GF-D8 (cell line): ENCODE measurements at regions not wholly inside any gene's neighbourhood (a gene's known extent, or its start where the extent isn't known, plus 50 kb on each side); places are given as distances from the start of the nearest gene placed in this dataset.
"Not testable (repeated sequence)": the region's sequence is repeated elsewhere in the genome, so short reads cannot be mapped to it uniquely, and the experiment has no call there.

Experiments used
- DNase-seq: peaks from one replicate; lab custom pipeline; 2025; lab: John Stamatoyannopoulos, UW

GRCh38 chr6:47180633-47181032, 129.1 kb downstream of the TNFRSF21 start:
- no peak for DNase-seq

- DNase-seq: no peak
These were observed 130.4 kb downstream of the TNFRSF21 start for GRCh38 chr6:47179286-47179685.

GRCh38 chr6:47175656-47176055, 133.5 kb upstream of the ADGRF1 start:
- DNase-seq: no peak

DNA sequence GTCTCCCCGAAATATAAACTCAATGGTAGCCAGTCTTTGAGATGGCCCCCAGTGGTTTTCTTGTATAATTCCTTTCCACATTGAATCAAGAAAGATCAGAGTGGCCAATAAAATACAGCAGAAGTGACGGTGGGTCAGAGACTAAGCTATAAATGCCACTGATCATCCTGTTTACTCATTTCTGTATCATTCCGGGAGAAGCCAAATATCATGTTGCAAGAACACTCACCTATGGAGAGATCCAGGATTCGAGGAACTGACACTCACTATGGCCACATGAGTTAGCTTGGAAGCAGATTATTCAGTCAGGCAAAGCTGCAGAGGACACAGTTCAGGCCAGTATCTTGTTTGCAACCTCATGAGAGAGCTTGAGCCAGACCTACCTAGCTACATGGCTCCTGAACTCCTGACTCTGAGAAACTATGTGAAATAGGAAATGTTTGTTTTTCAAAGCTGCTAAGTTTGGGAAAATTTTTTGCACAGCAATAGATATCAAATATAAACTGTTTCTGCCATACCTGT, 132.4 kb upstream of the ADGRF1 start:
- DNase-seq: no peak

- DNase-seq: not testable (repeated sequence)
These were observed 131.9 kb upstream of the ADGRF1 start for GRCh38 chr6:47174063-47174462.

DNA sequence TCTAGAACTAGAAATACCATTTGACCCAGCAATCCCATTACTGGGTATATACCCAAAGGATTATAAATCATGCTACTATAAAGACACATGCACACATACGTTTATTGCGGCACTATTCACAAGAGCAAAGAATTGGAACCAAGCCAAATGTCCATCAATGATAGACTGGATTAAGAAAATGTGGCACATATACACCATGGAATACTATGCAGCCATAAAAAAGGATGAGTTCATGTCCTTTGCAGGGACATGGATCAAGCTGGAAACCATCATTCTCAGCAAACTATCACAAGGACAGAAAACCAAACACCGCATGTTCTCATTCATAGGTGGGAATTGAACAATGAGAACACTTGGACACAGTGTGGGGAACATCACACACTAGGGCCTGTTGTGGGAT, 131.0 kb upstream of the ADGRF1 start:
- DNase-seq: not testable (repeated sequence)

GRCh38 chr6:47170617-47170947, 128.4 kb upstream of the ADGRF1 start:
- DNase-seq: no peak

GRCh38 chr6:47169785-47170616, 127.9 kb upstream of the ADGRF1 start:
- DNase-seq: no peak

DNA sequence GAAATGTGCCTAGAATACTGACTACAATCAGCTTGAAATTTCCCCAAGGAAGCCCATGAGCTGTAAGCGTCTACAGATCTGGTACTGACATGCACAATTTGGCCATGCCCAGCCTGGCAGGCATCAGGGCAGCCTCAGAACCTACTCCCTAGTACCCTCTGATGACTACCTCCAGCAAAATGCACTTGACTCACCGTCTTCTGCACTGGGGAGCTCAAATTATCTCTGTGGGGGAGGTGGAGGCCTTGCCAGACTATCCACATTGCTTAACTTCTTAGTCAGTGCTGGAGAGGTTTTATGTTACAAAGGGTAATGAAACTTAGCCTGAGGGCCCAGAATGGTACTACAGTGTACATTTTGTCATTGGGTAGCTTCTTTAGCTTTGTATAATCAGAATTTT, 126.0 kb upstream of the ADGRF1 start:
- DNase-seq: no peak

- no peak for DNase-seq
These were observed 123.8 kb upstream of the ADGRF1 start for GRCh38 chr6:47165918-47166317.

- DNase-seq: no peak
These were observed 122.7 kb upstream of the ADGRF1 start for GRCh38 chr6:47164877-47165276.

DNA sequence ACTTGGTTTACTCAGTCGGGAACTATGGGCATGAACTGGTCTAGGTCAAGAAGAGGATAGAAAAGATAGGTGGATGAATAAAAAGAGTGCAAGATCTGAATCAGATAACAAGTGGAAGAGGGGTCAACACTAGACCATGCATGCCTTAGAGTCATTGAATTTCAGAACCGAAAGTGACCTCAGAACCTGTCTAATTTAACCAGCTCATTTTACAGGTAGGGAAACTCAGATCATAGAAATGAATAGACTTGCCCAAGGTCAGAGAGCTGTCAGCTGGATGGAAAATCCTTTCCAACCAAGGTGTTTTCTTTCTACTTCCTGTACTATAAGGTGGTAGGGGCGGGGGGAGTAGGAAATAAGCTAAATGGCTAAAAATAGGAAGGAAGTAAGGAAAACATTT, 121.4 kb upstream of the ADGRF1 start:
- DNase-seq: no peak

GRCh38 chr6:47162793-47163192, 120.7 kb upstream of the ADGRF1 start:
- DNase-seq: no peak

- no peak for DNase-seq
These were observed 120.1 kb upstream of the ADGRF1 start for GRCh38 chr6:47162231-47162630.

- no peak for DNase-seq
These were observed 119.1 kb upstream of the ADGRF1 start for GRCh38 chr6:47161176-47161687.

DNA sequence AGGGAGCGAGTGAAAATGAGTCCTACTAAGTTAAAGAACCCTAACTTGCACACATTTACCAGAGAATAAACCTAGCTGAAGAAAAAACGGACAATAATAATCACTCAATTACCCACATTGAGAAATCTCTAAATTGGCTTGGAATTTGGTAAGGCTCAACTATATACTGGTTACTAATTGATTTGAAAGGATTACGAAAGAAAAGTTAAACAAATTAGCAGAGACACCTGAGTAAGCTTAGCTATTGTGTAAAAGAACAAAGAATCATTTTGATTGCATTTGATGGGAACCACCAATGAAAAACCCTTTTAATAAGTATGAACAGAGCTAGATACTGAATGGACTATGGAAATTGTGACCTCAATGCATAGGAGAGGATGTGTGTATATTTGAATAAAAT, 118.6 kb upstream of the ADGRF1 start:
- no peak for DNase-seq

- DNase-seq: no peak
These were observed 117.6 kb upstream of the ADGRF1 start for GRCh38 chr6:47159763-47160162.

DNA sequence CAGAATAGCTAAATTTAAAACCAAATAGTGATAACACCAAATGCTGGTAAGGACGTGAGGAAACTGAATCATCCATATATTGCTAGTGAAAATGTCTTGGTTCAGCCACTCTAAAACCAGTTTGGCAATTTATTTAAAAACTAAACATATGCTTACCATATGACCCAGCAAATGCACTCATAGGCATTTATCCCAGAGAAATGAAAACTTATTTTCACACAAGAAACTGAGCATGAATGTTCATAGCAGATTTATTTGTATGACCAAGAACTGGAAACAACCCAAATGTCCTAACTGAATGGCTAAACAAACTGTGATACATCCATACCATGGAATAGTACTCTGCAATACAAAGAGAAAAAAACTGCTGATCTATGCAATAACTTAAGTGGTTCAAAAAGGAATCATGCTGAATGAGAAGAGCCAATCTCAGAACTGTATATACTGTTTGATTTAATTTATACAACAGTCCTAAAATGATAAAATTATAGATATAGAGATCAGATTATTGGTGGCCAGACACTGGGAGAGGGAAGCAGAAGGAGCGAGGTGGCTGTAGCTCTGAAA, 115.6 kb upstream of the ADGRF1 start:
- DNase-seq: no peak

DNA sequence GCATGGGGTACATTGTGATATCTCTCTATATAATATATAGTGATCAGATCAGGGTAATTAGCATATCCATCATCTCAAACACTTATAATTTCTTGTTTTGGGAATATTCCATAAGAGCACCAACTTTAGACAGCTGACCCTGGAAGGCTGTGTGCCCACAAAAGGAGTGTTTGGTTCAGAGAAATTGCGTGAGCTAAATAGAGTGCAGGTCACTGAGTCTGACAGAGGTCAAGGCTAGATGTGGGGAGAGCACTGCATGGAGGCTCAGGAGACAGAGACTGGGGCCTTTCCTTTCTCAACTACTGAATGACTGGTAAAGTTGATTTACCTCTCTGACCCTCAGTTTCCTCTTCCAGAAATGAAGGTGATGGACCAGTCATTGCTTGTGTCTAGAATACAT, 114.9 kb upstream of the ADGRF1 start:
- no peak for DNase-seq

- DNase-seq: no peak
These were observed 114.1 kb upstream of the ADGRF1 start for GRCh38 chr6:47156196-47156595.

DNA sequence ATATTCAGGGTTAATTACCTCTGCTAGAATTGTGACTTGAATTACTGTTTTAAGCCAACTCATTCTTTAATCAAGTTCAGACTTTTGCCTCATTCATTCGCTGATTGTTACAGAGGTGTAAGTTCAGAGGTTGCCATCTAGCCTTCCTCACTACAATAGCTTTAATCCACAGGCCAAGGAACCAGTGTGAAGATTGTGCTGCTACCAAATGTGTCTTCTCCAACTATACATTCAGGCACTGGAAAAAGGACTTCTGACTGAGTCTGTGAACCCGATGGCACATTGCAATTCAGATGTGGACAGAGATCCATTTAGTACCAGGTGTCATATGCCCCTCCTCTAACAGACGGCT, 111.2 kb upstream of the ADGRF1 start:
- no peak for DNase-seq

DNA sequence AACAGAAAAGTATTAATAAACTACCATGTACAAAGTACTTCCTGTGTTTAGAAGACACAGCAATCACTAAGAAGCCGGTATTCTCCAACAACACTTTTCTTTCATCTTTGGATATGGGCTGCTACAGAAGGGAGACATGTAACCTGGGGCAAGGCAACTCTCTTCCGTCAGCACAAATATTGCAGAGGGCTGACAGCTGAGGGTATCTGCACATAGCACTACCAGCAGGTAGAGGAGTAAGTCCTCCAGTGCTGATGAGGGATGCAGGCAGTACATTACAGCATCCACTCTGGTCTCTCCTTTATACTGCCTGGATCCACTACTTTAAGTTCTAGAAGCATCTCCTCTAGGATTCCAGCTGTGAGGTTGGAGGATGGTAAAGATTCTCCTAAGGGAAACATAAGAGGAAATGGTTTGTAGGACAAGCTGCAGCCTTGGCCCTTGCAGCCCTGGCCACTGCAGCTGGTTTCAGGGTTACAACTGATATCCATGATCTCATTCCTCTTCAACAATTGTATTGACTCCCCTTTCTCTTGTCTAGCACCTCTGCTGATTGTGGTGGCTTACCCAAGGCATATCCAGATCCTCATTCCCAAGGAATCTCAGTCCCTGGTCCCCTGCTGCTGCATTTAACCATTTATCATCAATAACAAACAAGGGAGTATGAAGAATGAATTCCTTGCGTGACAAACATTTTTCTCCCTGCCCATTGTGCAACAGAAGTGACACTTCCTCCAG, 110.7 kb upstream of the ADGRF1 start:
- DNase-seq: no peak
